CD4-positive, alpha-beta T cell (primary cell): ENCODE measurements at regions not wholly inside any gene's neighbourhood (a gene's known extent, or its start where the extent isn't known, plus 50 kb on each side); places are given as distances from the start of the nearest gene placed in this dataset.

Experiments
- ATAC-seq: fragments of 200-7000 bp; cut with Tn5 transposase; one replicate; pipeline ENCODE4 v1.10.0; 2022; ENCODE audit warnings: mild to moderate bottlenecking; ENCODE audit not compliant: poor library complexity
- CTCF ChIA-PET: fragments of 350-600 bp; sonication (Branson Sonifier 250); formaldehyde crosslinking; loops from one replicate; lab custom pipeline; 2021; ENCODE audit warnings: antibody characterized with exemption, inconsistent platforms; lab: Charles Lee
- POLR2A ChIA-PET: fragments of 350-600 bp; sonication (Branson Sonifier 250); formaldehyde crosslinking; loops from one replicate; lab custom pipeline; 2021; ENCODE audit warnings: antibody characterized with exemption, inconsistent platforms; lab: Charles Lee
- DNase-seq, 14 experiments: peaks; one replicate each; pipeline ENCODE4 v3.0.0-alpha.2; 2013 to 2020; ENCODE audit warnings: mixed read lengths in 2 of 14
- H3K27ac ChIP-seq, 2 donors: one replicate each; pipeline versions ENCODE4 v1.5.1 to v1.7.0; 2013; ENCODE audit warnings: low read length in 2 of 2, low read depth in 1 of 2, mild to moderate bottlenecking in 1 of 2
- H3K27me3 ChIP-seq, 2 experiments: 1 replicate in 1 of 2; 2 replicates in 1 of 2; pipeline versions ENCODE4 v1.6.1 to v1.7.0; 2013; ENCODE audit warnings: low read length in 2 of 2, control low read depth in 1 of 2, mild to moderate bottlenecking in 1 of 2, moderate library complexity in 1 of 2; ENCODE audit not compliant: insufficient read depth in 2 of 2, control insufficient read depth in 1 of 2
- H3K36me3 ChIP-seq: one replicate; pipeline ENCODE4 v1.6.1; 2013; ENCODE audit warnings: low read length, control low read depth; ENCODE audit not compliant: insufficient read depth
- H3K4me1 ChIP-seq: one replicate; pipeline ENCODE4 v1.6.1; 2013; ENCODE audit warnings: low read length, control low read depth; ENCODE audit not compliant: insufficient read depth
- H3K4me3 ChIP-seq: one replicate; pipeline ENCODE4 v1.5.1; 2013; ENCODE audit warnings: mild to moderate bottlenecking, low read length, moderate library complexity
- H3K9me3 ChIP-seq, 2 experiments: 1 replicate in 1 of 2; 2 replicates in 1 of 2; pipeline versions ENCODE4 v1.6.1 to v1.7.0; 2013; ENCODE audit warnings: low read length in 2 of 2, mild to moderate bottlenecking in 2 of 2, control low read depth in 1 of 2, moderate library complexity in 1 of 2; ENCODE audit not compliant: control insufficient read depth in 1 of 2, insufficient read depth in 1 of 2
- H3K27ac Mint-ChIP-seq: one replicate; pipeline ENCODE4 v1.8.0; 2020; ENCODE audit warnings: mixed read lengths
- H3K27me3 Mint-ChIP-seq: one replicate; pipeline ENCODE4 v1.8.0; 2021; ENCODE audit warnings: mixed read lengths
- H3K36me3 Mint-ChIP-seq: one replicate; pipeline ENCODE4 v1.8.0; 2021; ENCODE audit warnings: low read depth, mixed read lengths
- H3K4me1 Mint-ChIP-seq: one replicate; pipeline ENCODE4 v1.8.0; 2021; ENCODE audit warnings: low read depth, mixed read lengths
- H3K4me3 Mint-ChIP-seq: one replicate; pipeline ENCODE4 v1.8.0; 2020; ENCODE audit warnings: mild to moderate bottlenecking, mixed read lengths
- H3K9me3 Mint-ChIP-seq: one replicate; pipeline ENCODE4 v1.8.0; 2020; ENCODE audit warnings: mixed read lengths
- intact Hi-C, 2 experiments: fragments of 100-400 bp; cut with DNase I in 1 of 2; cut with micrococcal nuclease in 1 of 2; formaldehyde crosslinking; loops; one replicate each; pipeline versions ENCODE4 v1.15.1 to v1.9.0; 2023 to 2025; cut with DNase I, micrococcal nuclease
- TF ChIP-seq, protein P1 (sequence below): fragments of 200-600 bp; IDR thresholded peaks from one replicate; pipeline ENCODE4 v1.8.0; 2022; ENCODE audit warnings: antibody characterized with exemption, mild to moderate bottlenecking

DNA sequence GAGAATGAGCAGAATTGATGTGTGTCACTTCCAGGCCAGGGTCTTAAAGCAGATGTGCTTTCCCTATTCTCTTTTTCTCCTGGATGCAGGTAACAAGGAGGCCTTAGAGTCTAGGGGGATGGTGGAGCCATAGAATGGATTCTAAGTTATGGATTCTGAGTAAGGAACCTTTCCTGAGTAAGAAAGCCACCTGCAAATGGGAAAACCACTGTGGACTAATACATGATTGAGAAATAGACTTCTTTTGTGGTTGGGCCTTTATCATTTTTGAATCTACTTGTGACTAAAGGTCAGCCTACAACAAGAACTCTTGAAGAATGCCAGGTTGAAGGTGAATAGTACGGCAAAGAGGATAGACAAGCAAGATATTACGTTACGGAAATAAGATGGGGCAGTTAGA, 116.1 kb downstream of the CDC7 start:
- TF ChIP-seq, protein P1, sequence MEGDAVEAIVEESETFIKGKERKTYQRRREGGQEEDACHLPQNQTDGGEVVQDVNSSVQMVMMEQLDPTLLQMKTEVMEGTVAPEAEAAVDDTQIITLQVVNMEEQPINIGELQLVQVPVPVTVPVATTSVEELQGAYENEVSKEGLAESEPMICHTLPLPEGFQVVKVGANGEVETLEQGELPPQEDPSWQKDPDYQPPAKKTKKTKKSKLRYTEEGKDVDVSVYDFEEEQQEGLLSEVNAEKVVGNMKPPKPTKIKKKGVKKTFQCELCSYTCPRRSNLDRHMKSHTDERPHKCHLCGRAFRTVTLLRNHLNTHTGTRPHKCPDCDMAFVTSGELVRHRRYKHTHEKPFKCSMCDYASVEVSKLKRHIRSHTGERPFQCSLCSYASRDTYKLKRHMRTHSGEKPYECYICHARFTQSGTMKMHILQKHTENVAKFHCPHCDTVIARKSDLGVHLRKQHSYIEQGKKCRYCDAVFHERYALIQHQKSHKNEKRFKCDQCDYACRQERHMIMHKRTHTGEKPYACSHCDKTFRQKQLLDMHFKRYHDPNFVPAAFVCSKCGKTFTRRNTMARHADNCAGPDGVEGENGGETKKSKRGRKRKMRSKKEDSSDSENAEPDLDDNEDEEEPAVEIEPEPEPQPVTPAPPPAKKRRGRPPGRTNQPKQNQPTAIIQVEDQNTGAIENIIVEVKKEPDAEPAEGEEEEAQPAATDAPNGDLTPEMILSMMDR: no peak
- POLR2A ChIA-PET: no interaction called here

DNA sequence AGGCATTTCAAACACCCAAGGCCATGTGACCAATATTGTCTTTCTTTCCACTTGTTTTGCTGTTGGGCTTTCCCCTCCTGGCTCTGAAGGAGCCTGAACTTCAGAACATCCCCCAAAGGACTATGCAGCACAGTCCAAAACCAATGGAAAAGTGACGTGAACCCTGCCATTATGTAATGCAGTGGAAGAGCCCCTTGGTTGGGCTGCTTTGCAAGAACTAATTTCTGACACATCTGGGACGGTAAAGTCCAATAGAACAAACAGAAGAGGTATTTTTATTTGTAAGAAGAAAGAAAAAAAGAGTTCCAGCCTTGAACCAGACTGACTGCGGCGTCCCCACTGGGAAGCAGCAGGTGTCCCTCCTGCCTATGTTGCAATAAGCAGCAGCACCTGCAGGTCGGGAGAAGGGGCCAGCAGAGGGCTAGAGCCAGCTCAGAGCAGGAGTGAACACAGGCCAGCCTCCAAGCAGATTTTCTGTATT, 116.7 kb downstream of the CDC7 start:
- no peak overlapping the region for H3K27ac Mint-ChIP-seq
- TF ChIP-seq, protein P1: no peak
- Histone ChIP-seq H3K36me3 (no peaks in the 10 kb centered on the region), H3K4me1 (no peaks in the 10 kb centered on the region), H3K27me3 (no peaks in the 10 kb centered on the region), H3K4me3 (no peak overlapping the region), H3K27ac (no peak overlapping the region), H3K9me3 (no peaks in the 10 kb centered on the region)
- no peaks in the 10 kb centered on the region for H3K27me3 Mint-ChIP-seq
- ATAC-seq: no peak
- no peaks in the 10 kb centered on the region for H3K36me3 Mint-ChIP-seq
- H3K9me3 Mint-ChIP-seq: no peaks in the 10 kb centered on the region
- ChIA-PET POLR2A (no interaction called here), CTCF (no interaction called here)
- intact Hi-C loops: no loop called here
- H3K4me1 Mint-ChIP-seq: no peaks in the 10 kb centered on the region
- no peak overlapping the region for H3K4me3 Mint-ChIP-seq
- DNase-seq: peak in 5 of 14 experiments; percentile 3 to 30 (median 11)

More for the DNA sequence above, 116.1 kb downstream of the CDC7 start:
- Histone ChIP-seq H3K9me3 (no peaks in the 10 kb centered on the region), H3K4me3 (no peak overlapping the region), H3K4me1 (no peaks in the 10 kb centered on the region), H3K36me3 (no peaks in the 10 kb centered on the region), H3K27ac (no peak overlapping the region), H3K27me3 (no peaks in the 10 kb centered on the region)
- Mint-ChIP-seq H3K4me3 (no peak overlapping the region), H3K36me3 (no peaks in the 10 kb centered on the region), H3K27me3 (no peaks in the 10 kb centered on the region), H3K9me3 (no peaks in the 10 kb centered on the region), H3K27ac (no peak overlapping the region), H3K4me1 (no peaks in the 10 kb centered on the region)
- CTCF ChIA-PET: no interaction called here
- intact Hi-C loops: no loop called here
- no peak for ATAC-seq
- no peak for DNase-seq

DNA sequence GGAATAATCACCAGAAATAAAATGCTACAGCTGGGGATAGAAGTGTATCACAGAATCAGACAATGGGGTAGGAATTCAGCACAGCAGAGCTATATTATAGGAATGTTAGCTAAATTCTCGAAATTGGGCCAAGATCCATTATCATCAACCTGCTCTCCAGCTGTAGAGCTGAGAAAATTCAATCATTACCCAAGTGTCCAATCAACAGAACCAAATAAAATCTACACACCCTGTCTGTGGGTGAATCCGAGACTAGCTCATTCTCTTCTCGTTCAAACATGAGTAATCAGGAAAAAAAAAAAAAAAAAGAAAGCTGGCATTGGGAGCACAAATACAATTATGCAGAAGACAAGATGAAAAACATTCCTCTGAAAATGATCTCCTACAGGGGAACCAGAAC, 119.2 kb downstream of the CDC7 start:
- no peaks in the 10 kb centered on the region for H3K4me1 ChIP-seq
- Mint-ChIP-seq H3K36me3 (no peaks in the 10 kb centered on the region), H3K27me3 (no peaks in the 10 kb centered on the region), H3K4me1 (no peaks in the 10 kb centered on the region), H3K9me3 (no peaks in the 10 kb centered on the region), H3K27ac (no peak overlapping the region), H3K4me3 (no peak overlapping the region)
- intact Hi-C loops: loop anchor here in 1 of 2 experiments (10.0 kb wide), 1 partner anchor 65 kb away; no protein-coding TSS in a partner anchor
- no peak for DNase-seq
- no peak overlapping the region for H3K27ac ChIP-seq
- no peaks in the 10 kb centered on the region for H3K36me3 ChIP-seq
- ATAC-seq: no peak
- H3K4me3 ChIP-seq: no peak overlapping the region
- ChIA-PET POLR2A (no interaction called here), CTCF (interaction anchor here (0.6 to 0.9 kb wide), 2 partner anchors 13 to 337 kb away, joined by 3 to 4 read pairs; no protein-coding TSS in a partner anchor)
- no peaks in the 10 kb centered on the region for H3K27me3 ChIP-seq
- H3K9me3 ChIP-seq: no peaks in the 10 kb centered on the region
- TF ChIP-seq, protein P1: no peak
